NCI-H1048 (cell line): ENCODE measurements at regions not wholly inside any gene's neighbourhood (a gene's known extent, or its start where the extent isn't known, plus 50 kb on each side); places are given as distances from the start of the nearest gene placed in this dataset.

Experiments
- DNase-seq: peaks from one replicate; lab custom pipeline; 2025; lab: John Stamatoyannopoulos, UW

DNA sequence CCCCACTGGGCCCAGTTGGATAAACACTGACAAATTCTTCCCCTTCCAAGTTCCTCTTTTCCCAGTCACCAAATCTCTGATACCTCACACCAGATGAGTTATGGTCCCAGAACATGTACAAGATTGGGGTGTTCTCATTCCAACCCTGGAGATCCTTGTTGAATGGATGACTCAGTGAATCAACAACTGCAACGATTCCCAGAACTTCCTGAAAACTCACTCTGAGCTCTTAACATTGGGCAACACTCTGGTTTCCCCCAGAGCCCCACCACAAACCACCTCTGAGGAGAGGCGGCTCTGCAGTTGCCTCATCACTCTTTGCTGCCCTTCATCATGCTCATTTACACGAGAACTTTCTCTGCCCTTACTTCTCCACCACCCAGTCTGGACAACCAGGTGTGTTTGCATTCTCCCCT is 115.2 kb downstream of the MRPL14 start:
- DNase-seq, result no peak

DNA sequence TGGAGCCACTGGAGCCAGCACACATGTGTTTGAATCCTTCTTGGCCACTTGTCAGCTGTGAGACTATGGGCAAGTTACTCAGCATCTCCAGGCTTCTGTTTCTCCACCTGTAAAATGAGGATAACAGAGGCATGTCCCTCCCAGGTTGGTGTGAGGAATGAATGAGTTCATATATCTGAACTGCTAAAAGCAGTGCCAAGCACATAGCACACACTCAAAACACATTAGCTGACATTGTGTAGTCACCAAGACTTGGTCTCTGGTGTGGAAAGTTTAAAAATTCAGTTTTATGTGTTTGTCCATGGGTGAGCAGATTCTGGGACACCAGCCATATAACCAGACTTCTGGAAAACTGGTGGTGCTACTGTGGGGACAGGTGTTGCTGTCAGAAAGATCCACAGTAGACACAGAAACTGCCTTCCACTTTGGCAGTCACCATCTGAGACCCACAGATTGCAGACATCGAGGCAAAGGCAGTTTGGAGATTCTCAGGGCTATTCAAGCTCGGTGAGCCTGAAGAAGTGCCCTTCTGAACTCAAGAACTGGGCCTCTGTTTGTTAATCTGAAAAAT is 115.8 kb downstream of the MRPL14 start:
- no peak for DNase-seq

DNA sequence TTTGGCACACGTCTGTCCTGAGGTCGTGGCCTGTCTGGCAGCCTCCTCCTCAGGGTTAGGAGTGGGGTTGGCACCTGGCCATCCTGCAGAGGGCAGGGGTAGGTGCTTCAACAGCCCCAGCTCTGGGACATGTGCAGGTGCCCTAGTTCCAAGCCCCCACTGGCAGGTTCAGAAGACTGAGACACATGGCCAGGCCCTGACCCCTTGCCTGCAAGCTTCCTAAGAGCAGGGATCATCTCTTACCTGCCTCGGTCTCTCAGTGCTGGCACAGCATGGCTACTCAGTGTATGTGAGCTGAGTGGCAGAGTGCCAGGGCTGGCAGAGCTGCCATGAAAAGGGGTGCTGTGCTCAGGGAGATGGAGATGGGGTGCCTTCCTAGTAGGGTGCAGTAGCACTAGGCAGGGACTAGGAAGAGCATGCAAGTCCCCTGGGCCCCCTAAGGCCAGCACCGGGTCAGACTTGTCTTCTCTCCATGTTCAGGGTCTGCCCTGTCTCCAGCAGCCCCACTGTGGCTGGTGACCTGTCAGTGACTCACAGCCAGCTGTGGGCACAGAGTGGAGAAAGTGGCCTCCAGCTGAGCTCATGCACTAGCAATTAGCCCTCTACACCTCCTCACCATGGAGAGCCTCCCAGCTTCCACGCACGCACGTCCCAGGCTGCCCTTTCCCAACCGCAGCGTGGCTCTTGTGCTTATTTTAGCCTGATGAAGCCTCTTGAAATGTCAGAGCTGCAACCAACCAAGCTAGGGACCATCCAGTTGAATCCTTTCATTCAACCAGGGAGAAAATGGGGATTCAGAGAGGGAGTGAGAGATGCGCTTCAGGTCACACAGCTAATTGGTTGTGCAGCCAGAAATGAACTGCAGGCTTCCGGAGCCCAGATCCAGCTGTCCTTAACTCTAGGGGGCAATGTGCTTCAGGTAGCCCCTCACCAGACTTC is 116.6 kb downstream of the MRPL14 start:
- DNase-seq, result no peak

DNA sequence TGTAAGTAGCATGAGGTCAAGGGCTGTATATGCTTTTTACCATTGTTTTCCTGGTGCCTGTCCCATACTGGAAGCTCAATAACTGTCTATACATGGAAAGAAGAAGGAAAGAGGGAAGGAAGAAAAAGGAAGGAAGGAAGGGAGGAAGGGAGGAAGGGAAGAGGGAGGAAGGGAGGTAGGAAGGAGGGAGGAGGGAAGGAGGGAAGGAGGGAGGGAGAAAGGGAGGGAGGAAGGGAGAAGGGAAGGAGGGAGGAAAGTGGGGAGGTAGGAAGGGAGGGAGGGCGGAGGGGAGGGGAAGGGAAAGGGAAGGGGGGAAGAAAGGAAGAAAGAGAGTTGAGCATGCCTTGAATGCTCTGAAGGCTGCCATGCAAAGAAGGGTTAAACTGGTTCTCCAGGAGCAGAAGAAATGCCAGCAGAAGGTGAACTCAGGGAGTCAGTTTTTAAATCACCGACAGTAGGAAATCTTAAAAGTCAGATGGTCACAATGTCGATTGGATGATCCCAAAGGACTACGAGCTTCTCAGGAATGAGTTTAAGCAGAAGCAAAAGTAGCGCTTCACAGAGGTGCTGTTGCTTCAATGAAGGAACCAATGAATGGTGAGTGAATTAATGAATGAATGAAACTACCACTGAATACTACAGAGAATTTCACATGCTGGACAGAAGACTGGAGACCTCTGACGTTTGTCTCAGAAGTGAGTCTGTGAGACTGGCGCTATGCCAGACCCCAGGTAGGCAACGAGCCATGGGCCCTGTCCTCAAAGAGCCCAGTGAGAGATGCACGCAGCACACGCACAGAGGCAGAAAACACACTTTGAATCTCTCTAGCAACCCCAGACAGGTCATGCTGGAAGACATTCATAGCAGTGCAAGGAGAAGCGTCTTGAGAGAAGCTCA is 117.6 kb downstream of the MRPL14 start:
- DNase-seq, result no peak

DNA sequence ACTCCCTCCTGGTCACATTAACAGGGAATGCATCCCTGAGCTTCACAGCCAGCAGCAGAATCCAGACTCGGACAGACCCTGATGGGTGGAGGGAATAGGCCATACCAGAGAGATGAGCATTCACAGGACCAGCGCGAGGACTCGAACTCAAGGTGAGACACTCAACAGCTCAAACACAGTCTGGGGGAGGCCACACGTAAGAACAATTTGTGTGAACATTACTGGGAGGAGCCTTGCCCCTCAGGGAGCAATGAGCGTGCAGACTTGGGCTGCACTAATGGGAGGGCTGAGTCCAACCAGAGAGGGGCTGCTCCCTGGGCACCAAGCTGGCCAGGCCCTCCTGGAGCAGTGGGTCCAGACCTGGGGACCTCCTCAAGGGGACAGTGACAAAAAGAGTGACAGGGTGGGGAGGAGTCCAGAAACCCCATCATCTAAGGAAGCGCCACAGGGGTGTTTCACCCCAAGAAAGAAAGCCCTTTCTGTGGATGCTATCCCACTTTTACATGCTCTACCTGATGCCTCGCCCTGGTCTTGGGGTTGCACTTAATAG is 118.4 kb downstream of the MRPL14 start:
- DNase-seq, result no peak

DNA sequence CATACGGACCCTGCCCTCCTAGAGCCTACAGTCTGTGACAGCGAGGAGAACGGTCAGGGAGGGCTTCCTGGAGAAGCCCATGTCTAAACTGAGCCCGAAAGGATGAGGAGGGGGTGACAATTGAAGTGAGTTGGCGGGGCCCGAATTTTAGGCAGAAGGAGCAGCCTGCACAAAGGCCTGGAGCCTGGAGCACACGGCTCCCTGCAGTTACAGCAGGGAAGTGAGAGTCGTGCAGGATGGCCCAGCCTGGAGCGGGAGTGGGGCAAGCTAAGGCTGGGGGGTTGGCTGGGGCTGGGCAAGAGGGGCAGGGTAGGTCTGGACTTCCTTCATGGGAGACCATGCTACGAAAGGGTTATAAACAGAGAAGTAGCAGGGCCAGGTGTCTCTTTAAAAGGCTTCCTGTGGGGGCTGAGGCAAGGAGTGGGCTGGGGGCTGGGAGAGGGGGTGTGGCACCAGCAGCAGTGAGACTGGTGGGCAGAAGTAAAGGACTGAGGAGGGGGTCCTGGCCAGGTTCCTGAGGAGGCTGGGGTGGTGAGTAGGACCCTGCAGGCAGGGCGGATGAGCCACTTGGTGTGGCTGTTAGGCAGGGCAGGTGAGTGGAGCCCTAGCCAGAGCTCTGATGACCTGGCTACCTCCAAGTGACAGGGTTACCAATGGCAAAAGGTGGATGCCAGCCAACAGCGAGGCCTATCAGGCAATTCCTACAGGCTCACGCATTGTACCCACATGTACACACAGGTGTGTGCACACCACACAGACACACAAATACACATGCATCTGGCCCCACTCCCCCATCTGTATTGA is 119.2 kb downstream of the MRPL14 start:
- no peak for DNase-seq

DNA sequence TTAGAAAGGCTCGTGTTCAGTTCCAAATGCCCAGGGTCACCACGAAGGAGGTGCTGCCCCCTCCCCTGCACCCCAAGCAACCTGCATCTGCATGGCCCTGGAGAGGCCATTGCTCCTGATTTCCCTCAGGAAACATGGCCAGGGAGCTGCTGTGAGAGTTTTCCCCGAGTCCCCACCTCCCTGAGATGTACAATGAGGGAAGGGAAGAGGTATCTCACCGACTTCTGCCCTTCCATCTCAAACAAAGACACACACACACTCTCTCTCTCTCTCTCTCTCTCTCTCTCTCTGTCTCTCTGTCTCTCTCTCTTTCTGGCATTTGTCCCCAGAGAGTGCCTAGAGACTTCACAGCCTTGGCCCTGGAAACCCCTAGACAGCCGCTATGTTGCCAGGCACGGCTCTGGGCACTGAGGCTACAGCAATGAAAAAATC is 120.4 kb downstream of the MRPL14 start:
- DNase-seq, result no peak

DNA sequence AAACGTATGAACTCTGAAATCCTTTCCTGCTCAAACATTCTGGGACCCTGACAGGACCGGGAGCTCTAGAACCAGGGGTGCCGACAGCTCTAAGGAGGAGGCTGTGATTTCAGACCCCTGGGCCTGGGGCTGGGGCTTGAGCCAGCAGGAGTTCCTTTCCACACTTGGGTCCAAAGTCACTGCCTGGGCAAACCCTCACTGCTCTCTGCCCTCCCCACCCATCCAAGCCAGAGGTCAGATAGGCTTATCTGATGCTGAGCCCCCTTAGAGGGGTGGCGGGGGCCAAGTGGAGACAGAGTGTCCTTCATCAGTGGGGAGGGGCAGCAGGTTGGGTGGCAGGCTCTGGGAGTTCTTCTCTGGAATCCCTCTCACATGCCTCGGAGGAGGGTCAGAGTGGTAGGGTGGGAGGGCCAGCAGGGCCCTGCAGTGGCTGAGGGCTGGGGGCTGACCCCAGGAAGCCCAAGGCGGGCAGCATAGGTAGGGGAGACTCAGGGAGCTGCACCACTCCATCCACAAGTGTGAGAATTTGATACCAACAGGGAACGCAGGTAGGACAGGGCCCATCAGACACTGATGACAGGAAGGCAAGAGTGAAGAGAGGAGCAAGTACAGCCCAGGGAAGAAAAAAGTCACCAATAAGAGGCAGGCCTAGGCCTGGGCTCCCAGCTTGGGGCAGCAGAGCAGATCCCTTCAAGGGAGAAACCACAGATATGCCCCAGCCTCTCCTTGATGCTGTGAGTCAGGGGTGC is 121.0 kb downstream of the MRPL14 start:
- DNase-seq, result no peak

DNA sequence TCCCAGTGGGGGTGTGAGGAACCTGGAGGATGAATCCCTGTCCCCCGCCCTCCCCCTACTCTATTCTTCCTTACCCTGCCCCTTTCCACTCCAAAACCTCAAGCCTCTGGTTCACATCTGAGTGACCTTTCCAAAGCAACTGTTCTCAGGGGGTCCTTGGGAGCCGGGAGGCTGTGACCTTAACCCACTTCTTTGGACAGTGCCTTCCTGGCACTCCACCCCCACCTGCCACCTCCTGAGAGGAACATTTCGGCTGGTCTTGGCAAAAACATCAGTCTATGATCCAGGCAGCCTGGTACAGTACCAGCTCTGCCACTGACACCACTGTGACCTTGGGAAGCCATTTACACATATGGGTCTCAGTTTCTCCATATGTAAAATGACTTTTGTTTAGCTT is 121.7 kb downstream of the MRPL14 start:
- no peak for DNase-seq

DNA sequence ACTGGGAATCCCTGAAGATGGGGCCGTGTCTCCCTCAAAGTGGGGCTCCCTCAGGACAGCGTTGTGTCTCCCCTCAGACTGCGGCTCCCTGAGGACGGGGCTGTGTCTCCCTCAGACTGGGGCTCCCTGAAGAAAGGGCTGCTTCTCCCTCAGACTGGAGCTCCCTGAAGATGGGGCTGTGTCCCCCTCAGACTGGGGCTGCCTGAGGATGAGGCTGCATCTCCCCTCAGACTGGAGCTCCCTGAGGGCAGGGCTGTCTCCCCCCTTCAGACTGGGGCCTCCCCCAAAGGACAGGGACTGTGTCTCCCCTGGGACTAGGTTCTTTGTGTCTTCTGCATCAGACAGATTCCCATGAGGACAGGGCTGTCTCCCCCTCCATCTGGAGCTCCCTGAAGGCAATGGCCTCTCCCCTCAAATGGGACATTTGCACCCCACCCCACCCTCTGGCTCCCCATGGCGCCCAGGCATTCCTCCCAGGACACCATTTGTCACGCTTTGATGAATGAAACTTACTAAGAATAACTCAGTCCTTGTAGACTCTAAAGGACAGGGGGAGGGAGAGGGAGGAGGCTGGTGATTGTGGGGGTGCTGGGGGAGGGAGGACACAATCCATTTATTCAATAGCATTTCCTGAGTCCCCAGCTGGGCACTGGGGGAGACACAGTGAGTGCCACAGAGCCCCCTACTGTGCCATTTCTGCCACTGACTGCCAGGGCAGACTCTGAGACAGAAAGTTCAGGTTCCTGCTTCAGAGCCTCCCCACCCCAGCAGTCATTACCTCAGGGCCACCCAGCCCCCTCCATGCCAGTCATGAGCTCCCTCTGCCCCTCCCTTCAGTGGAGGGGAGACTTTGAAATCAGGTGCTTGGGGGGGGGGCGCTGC is 122.4 kb downstream of the MRPL14 start:
- no peak for DNase-seq

DNA sequence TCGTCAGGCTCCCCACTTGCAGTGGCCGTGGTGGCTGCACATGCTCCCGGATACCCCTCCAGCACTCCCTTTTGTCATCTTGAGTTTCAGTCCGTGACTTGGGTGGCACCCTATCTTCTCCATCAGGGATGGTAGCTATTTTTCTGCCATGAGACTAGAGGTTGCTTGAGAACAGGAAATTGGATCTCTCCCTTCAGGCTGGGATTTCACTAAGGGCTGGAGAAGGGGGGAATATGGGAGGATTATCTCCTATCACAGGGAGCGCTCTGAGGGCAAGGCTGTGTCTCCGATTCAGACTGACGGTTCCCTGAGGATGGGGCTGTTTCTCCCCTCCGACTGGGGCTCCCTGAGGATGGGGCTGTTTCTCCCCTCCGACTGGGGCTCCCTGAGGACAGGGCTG is 123.1 kb downstream of the MRPL14 start:
- no peak for DNase-seq

DNA sequence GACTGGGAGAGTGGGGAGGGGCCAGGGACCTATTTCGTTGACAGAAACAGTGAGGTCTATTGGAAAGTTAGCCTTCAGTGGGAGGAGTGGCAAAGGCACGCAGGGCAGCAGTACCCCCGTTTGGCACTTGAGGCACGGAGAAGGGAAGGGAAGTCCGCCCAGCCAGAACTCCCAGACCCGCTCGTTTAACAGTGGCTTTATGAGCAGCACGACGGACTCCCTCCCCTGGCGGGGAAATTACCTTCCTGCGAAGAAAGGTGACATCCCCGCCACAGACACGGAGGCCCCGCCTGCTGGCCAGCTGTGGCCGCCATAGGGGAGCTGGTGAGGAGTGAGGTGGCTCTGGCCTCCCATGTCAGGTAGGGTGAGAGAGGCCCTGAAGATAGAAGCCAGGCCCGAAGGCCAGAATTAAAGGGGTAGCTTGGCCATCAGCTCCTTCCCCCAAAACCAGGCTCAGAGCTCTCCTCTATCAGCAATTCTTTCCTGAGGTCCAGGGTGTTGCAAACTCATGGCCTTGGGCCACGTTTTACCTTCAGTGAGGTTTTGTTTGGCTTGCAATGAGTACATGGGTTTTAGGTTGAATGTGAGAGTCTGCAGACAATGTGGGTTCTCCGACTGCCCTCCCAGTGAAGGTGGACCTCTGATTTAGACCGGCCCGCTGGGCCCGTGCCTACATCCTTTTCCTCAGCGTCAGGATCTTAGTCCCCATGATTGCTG is 123.7 kb downstream of the MRPL14 start:
- no peak for DNase-seq

DNA sequence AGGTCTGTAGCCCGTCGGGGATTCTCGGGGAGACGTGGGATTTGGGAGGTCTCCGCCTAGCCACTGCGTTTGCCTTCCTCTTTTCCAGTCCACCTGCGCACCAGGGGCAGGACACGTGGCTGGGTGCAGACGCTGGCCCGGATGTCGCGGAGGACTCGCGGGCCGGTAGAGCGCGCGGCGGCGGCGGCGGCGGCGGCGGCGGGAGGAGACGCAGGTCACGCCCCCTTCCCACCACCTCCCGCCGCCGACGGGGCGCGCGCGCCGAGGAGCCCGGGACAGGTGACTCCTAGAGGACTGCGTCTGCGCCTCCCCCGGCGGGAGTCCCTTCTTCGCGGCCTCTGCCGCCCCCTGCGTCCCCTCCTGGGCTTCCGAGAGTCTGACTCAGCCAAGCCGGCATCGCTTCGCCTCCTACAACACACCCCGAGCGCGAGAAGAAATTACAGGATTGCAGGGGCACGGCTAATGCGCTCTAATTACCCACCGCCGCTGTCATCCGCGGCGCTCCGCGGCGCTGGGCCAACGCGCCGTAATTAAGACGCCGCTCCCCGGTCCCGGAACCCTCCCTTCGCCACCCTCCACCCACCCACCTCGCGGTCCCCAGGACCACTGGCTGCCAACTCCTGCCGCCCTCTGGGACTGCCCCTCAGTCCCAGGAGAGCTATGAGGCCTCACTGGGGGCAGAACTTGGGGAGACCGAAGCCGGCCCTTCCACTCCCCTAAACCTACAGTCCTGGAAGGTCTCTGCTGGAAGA is 124.5 kb downstream of the MRPL14 start:
- no peak for DNase-seq

DNA sequence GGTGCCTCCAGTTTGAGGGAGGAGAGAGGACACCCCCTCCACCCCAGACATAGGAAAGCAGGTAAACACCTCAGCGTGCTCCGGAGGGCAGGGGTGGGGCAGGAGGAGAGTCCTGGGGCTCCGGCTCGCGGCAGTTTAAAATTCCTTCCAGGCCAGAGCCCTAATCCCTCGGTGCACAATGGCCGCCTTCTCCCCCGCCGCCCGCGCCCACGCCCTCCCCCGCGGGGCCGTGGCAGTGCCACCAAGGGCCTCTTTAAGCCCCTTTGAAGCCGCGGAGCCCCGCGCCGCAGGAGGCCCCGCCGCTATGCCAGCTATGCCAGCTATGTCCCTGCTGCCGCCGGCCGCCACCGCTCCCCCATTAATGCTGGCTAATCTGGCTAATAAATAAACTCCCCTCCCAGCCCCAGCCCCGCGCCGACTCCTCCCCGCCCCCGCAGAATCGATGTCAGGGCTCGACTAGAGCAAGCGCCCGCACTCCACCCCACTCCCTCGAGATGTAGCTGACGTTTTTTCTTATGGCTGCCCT is 125.1 kb downstream of the MRPL14 start:
- DNase-seq, result no peak

DNA sequence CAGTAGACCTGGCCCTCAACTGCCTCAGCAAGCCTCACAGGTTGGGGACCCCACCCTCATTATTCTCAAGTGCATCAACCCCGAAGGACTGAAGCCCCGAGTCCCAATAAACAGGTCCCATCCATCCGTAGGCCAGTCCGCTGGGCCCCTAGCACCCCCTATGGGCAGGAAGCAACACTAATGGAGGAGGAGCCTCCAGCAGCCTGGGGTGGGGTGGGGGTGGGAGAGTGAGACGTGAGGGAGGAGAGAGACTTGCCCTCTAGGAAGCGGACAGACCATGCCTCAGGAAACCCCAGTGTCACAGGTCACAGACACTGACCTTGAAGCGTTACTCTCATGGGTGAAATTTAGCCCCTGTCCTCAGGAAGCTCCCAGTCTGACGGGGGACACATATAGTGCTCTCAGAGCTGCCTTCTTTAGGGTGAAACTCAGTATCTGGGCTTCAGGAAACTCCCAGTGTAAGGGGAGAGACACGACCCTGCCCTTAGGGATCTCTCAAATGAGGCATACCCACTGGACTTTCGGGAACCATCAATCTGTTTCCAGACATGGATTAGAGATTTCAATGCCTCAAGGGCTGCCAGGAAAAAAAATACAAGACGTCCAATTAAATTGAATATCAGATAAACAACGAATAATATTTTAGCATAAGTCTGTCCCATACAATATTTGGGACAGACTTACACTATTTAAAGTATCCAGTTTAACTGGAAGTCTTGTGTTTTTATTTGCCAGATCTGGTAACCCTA is 125.8 kb downstream of the MRPL14 start:
- DNase-seq, result no peak

DNA sequence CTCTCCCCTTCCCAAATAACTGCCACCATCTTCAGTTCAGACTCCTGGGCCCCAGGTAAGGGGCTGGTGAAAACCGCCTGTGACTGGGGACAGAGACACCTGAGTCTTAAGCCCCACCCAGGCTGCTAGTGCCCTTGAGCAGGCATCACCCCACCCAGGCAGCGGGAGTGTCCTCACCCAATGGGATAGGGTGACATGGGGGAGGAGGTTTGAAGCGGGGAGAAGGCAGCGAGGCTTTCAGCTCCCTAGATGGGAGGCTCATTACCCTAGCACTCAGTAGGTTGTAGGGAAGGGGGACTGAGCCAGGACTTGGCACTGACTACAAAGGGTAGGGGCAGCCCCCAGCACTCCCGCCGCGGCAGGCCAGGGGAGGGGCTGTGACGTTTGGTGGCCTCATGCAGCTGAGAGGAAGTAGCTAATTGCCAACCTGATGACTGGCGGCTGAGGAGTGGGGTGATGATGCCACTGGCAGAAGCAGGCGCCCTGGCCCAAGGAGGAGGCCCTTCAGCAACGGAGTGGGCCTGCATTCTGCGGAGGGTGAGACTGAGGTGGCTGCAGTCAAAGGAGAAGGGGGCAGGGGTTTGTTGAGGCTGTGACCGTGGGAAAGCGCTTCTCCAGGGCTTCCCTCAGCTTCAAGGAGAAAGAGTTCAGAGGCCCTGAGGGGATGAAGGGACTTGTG is 126.9 kb downstream of the MRPL14 start:
- no peak for DNase-seq

DNA sequence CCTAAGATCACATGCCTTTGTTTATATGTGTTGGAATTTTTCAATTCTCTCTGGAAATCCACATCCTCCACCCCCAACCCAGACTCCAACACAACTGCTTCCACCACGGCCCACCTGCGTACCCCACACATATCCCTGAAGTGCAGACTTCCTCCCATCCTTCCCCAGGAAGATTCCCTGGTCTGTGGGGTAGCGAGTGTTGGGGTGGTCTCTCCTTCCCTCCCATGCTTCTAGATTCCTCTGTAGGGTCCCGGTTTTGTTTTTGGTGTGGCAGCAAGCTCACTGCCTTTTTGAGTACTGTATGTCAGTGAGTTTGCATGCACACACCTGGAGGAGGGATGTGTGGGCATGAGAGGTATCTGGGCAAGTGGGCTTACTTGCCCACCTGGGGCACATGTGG is 127.6 kb downstream of the MRPL14 start:
- no peak for DNase-seq
